Smooth muscle cell (in vitro differentiated cells): ENCODE measurements at regions not wholly inside any gene's neighbourhood (a gene's known extent, or its start where the extent isn't known, plus 50 kb on each side); places are given as distances from the start of the nearest gene placed in this dataset.

ENCODE experiments used
- DNase-seq: peaks from one replicate; lab custom pipeline; 2025; ENCODE audit not compliant: unreplicated experiment; lab: John Stamatoyannopoulos, UW
- H2AFZ ChIP-seq: fragments of 200-600 bp; sonication (generic); 2 replicates; pipeline ENCODE4 v1.6.0; 2016; ENCODE audit warnings: antibody characterized with exemption, low read depth, mild to moderate bottlenecking
- H3F3A ChIP-seq: fragments of 200-600 bp; sonication (generic); 2 replicates; pipeline ENCODE4 v1.6.0; 2017; ENCODE audit warnings: antibody characterized with exemption, low read depth
- H3K27ac ChIP-seq: fragments of 200-600 bp; sonication (generic); 2 replicates; pipeline ENCODE4 v1.5.1; 2016; ENCODE audit warnings: low read depth, mild to moderate bottlenecking
- H3K27me3 ChIP-seq: fragments of 200-600 bp; sonication (generic); 2 replicates; pipeline ENCODE4 v1.6.1; 2016; ENCODE audit warnings: low read depth, mild to moderate bottlenecking
- H3K36me3 ChIP-seq: fragments of 200-600 bp; sonication (generic); 2 replicates; pipeline ENCODE4 v1.5.1; 2016; ENCODE audit warnings: low read depth
- H3K4me1 ChIP-seq: fragments of 200-600 bp; sonication (generic); 2 replicates; pipeline ENCODE4 v1.5.1; 2016; ENCODE audit warnings: low read depth
- H3K4me2 ChIP-seq: fragments of 200-600 bp; sonication (generic); 2 replicates; pipeline ENCODE4 v1.6.0; 2016; ENCODE audit warnings: mild to moderate bottlenecking
- H3K4me3 ChIP-seq: fragments of 200-600 bp; sonication (generic); 2 replicates; pipeline ENCODE4 v1.5.1; 2016; ENCODE audit warnings: mild to moderate bottlenecking
- H3K79me2 ChIP-seq: fragments of 200-600 bp; sonication (generic); 2 replicates; pipeline ENCODE4 v1.6.0; 2016; ENCODE audit warnings: low read depth, mild to moderate bottlenecking
- H3K9ac ChIP-seq: fragments of 200-600 bp; sonication (generic); 2 replicates; pipeline ENCODE4 v1.6.0; 2016; ENCODE audit warnings: low read depth
- H3K9me3 ChIP-seq: fragments of 200-600 bp; sonication (generic); replicated peaks from 2 replicates; pipeline ENCODE4 v1.5.1; 2016; ENCODE audit warnings: low read depth
- H4K20me1 ChIP-seq: fragments of 200-600 bp; sonication (generic); 2 replicates; pipeline ENCODE4 v1.6.0; 2016; ENCODE audit warnings: low read depth
- CTCF ChIP-seq: fragments of 200-600 bp; sonication (generic); IDR thresholded peaks from 2 replicates; pipeline ENCODE4 v1.5.1; 2017; ENCODE audit warnings: borderline replicate concordance, mild to moderate bottlenecking, antibody characterized with exemption; ENCODE audit not compliant: insufficient read depth, poor library complexity, severe bottlenecking
- WGBS: methylation state at CpG from one replicate; pipeline ENCODE4 v1.1.7; 2016; ENCODE audit warnings: low lambda C conversion rate; 5-methylcytosine and 5-hydroxymethylcytosine counted together

- no peak overlapping the region for H3K27ac ChIP-seq
- H3K9me3 ChIP-seq: no peaks in the 10 kb centered on the region
Measured at GRCh38 chr2:83695037-83695436, 764.0 kb downstream of the SUCLG1 start.

GRCh38 chr2:83689402-83689801 lies 769.7 kb downstream of the SUCLG1 start:
- Histone ChIP-seq H3K27me3 (no peaks in the 10 kb centered on the region), H3K4me1 (no peaks in the 10 kb centered on the region), H3K79me2 (no peaks in the 10 kb centered on the region), H3K4me3 (no peak overlapping the region), H3K9ac (no peak overlapping the region), H3K9me3 (no peaks in the 10 kb centered on the region), H4K20me1 (no peaks in the 10 kb centered on the region), H3F3A (no peaks in the 10 kb centered on the region), H3K36me3 (no peaks in the 10 kb centered on the region), H2AFZ (no peak overlapping the region), H3K27ac (no peak overlapping the region), H3K4me2 (no peak overlapping the region)
- no peak for DNase-seq
- TF ChIP-seq CTCF: no peak

More at GRCh38 chr2:83695037-83695436, 764.0 kb downstream of the SUCLG1 start:
- no peaks in the 10 kb centered on the region for H3K79me2 ChIP-seq
- no peaks in the 10 kb centered on the region for H4K20me1 ChIP-seq
- H3K27me3 ChIP-seq: no peaks in the 10 kb centered on the region
- no peak overlapping the region for H3K4me3 ChIP-seq
- H3F3A ChIP-seq: no peaks in the 10 kb centered on the region
- no peak overlapping the region for H2AFZ ChIP-seq
- H3K4me1 ChIP-seq: no peaks in the 10 kb centered on the region
- no peak overlapping the region for H3K9ac ChIP-seq
- 87% methylated on average over 13 of the region's 13 CpGs for WGBS
- DNase-seq: no peak
- no peak overlapping the region for H3K4me2 ChIP-seq
- no peak for TF ChIP-seq CTCF
- H3K36me3 ChIP-seq: no peaks in the 10 kb centered on the region

- no peak overlapping the region for H2AFZ ChIP-seq
Measured at GRCh38 chr2:83686863-83687262, 772.2 kb downstream of the SUCLG1 start.

More at GRCh38 chr2:83686863-83687262, 772.2 kb downstream of the SUCLG1 start:
- H4K20me1 ChIP-seq: no peaks in the 10 kb centered on the region
- H3F3A ChIP-seq: no peaks in the 10 kb centered on the region
- no peaks in the 10 kb centered on the region for H3K27me3 ChIP-seq
- no peaks in the 10 kb centered on the region for H3K79me2 ChIP-seq
- no peak overlapping the region for H3K4me3 ChIP-seq
- H3K4me2 ChIP-seq: no peak overlapping the region
- no peak overlapping the region for H3K9ac ChIP-seq
- no peaks in the 10 kb centered on the region for H3K4me1 ChIP-seq
- no peaks in the 10 kb centered on the region for H3K9me3 ChIP-seq
- TF ChIP-seq CTCF: no peak
- no peak for DNase-seq
- H3K27ac ChIP-seq: no peak overlapping the region
- H3K36me3 ChIP-seq: no peaks in the 10 kb centered on the region
